ENCODE measurements at regions not wholly inside any gene's neighbourhood (a gene's known extent, or its start where the extent isn't known, plus 50 kb on each side); places are given as distances from the start of the nearest gene placed in this dataset.

GRCh38 chr7:130935564-130936157 lies 201.7 kb upstream of the KLF14 start:
- intact Hi-C loops (cut with DNase I), result no loop called here
- no peak for DNase-seq
- no peak for ATAC-seq (ENCODE audit: poor library complexity)

- intact Hi-C loops (cut with DNase I), result no loop called here
- ATAC-seq (ENCODE audit: poor library complexity) (no peak), DNase-seq (no peak)
Measured at GRCh38 chr7:130936202-130936931, 202.4 kb upstream of the KLF14 start.

DNA sequence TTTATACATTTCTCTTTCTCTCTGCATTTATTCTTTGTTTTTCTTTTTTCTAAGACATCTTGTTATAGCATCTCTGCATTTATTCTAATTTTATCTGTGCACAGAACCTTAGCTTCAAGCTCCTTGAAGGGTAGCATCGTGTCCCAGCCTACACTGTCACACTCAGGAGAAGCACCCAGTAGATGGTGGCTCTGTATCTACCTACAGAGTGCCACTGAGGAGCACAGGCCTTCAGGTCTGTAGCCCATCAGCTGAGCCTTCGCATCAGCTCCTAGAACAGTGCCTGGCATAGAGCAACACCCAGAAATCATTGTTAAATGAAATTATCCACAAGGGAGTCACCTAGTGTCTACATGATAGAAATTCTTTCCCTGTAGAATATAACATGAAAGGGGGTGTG lies 203.0 kb upstream of the KLF14 start:
- no peak for ATAC-seq (ENCODE audit: poor library complexity)
- intact Hi-C loops (cut with DNase I), result no loop called here
- no peak for DNase-seq

- intact Hi-C loops (cut with DNase I), result no loop called here
- no peak for ATAC-seq (ENCODE audit: poor library complexity)
Measured at GRCh38 chr7:130937830-130938229, 203.8 kb upstream of the KLF14 start.

GRCh38 chr7:130938661-130939060 lies 204.7 kb upstream of the KLF14 start:
- DNase-seq, result no peak
- no peak for ATAC-seq (ENCODE audit: poor library complexity)
- intact Hi-C loops (cut with DNase I), result no loop called here

More at GRCh38 chr7:130937830-130938229, 203.8 kb upstream of the KLF14 start:
- no peak for DNase-seq

GRCh38 chr7:130939321-130940095 lies 205.5 kb upstream of the KLF14 start:
- DNase-seq, result no peak
- intact Hi-C loops (cut with DNase I), result no loop called here
- ATAC-seq (ENCODE audit: poor library complexity), result peak; percentile 9

DNA sequence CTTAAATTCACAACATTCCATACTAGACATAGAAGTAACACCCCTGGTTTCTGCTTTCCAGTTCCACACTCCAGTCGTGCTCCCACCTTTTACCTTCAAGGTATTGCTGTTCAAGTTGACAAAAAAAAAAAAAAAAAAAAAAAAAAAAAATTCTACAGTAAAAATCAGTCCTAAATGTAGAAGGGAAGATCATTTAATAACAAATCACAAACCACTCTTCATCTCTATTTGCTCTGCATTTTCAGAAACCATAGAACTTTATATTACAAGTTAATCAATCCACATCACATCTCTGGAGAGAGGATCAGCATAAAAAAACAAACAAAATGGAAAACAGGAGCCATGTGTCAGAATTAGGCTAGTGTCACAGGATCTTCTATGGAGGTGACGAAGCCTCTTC lies 206.3 kb upstream of the KLF14 start:
- DNase-seq, result no peak
- no peak for ATAC-seq (ENCODE audit: poor library complexity)
- intact Hi-C loops (cut with DNase I), result no loop called here

DNA sequence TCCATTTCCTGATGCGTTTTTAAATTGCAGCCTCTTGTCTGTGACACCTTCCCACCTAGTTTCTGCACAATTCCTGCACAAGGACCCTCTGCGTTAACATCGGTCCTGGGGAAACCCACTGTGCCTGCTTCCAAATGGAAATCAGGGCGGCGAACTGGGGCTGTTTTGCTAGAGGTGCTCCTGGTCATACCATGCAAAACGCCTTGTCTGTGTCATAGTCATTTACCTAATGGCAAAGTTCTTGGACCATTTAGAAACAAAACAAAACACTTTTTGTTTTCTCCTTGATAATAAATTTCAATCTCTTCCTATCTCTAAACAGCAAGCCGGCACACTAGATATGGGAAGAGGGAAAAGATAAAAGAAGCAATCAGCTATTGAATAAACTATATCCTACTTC lies 206.9 kb upstream of the KLF14 start:
- DNase-seq (no peak), ATAC-seq (ENCODE audit: poor library complexity) (no peak)
- intact Hi-C loops (cut with DNase I), result no loop called here

GRCh38 chr7:130941322-130942210 lies 207.6 kb upstream of the KLF14 start:
- peak; percentile 56 for ATAC-seq (ENCODE audit: poor library complexity)
- intact Hi-C loops (cut with DNase I), result no loop called here
- no peak for DNase-seq

- DNase-seq (no peak), ATAC-seq (ENCODE audit: poor library complexity) (peak; percentile 36)
- intact Hi-C loops (cut with DNase I), result no loop called here
Measured at GRCh38 chr7:130942211-130942964, 208.4 kb upstream of the KLF14 start.

DNA sequence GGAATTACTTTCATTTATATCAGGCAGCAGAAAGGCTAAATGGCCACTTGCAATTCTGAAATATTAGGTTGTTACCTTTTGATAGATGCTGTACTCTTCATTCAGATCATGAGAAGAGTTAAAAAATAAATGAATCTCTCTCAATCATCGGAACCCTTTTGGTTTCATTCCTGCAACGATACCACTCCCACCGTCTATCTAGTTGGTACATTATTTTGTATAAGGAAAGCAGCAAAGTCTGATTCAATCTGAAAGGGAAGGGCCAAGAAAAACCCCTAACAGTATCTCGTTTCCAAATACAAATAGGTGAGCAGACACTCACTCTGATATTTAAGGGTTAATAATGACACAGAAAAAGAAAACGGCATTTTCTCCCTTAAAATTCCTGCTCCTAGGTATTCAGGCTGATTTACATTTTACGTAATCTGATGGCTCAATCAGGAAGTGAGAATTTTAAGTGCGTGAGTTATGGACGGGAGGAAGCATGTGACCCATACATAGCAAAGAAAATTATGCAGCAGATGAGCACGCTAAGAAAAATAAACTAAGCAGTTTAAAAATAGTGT lies 209.4 kb upstream of the KLF14 start:
- ATAC-seq (ENCODE audit: poor library complexity) (no peak), DNase-seq (no peak)

GRCh38 chr7:130943981-130944380 lies 210.0 kb upstream of the KLF14 start:
- DNase-seq (no peak), ATAC-seq (ENCODE audit: poor library complexity) (no peak)
- intact Hi-C loops (cut with DNase I), result no loop called here

More for the DNA sequence above, 209.4 kb upstream of the KLF14 start:
- intact Hi-C loops (cut with DNase I), result no loop called here

DNA sequence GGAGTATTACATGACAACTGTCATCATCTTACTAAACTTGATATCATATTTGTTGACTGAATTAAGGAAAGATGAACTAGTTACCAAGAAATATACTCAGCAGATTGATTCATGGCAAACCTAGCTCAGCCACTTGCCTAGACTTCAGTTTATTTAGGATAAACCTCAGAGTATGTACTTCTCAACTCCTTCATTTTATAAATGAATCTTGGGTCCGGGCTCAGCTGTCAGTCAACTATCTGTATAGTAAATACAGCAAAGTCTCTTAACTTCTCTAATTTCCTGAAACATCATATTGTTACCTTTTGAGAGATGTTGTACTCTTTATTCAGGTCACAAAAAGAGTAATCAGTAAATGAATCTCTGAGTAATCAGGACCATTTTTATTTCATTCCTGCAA lies 211.0 kb upstream of the KLF14 start:
- no peak for DNase-seq
- no peak for ATAC-seq (ENCODE audit: poor library complexity)
- intact Hi-C loops (cut with DNase I), result no loop called here

DNA sequence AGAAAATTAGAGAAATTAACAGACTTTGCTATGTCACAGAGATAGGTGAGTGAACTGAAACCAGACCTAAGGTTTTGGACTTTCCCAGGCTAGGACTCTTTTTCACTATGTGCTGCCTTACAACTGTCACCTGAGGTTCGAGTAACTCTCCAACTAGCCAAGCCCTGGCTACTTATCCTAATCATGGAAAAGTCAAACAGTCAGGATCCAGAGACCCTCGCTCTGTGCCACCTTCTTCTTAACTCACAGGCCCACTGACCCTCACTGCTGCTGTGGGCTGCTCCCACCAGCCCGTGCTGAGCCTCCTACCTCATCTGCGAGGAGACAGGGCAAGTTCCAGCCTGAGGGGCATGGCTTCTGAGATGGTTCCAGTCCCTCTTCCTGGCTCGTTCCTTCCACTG lies 211.4 kb upstream of the KLF14 start:
- DNase-seq, result no peak
- ATAC-seq (ENCODE audit: poor library complexity), result no peak
- intact Hi-C loops (cut with DNase I), result no loop called here

GRCh38 chr7:130946114-130946513 lies 212.1 kb upstream of the KLF14 start:
- intact Hi-C loops (cut with DNase I), result no loop called here
- ATAC-seq (ENCODE audit: poor library complexity) (no peak), DNase-seq (no peak)

DNA sequence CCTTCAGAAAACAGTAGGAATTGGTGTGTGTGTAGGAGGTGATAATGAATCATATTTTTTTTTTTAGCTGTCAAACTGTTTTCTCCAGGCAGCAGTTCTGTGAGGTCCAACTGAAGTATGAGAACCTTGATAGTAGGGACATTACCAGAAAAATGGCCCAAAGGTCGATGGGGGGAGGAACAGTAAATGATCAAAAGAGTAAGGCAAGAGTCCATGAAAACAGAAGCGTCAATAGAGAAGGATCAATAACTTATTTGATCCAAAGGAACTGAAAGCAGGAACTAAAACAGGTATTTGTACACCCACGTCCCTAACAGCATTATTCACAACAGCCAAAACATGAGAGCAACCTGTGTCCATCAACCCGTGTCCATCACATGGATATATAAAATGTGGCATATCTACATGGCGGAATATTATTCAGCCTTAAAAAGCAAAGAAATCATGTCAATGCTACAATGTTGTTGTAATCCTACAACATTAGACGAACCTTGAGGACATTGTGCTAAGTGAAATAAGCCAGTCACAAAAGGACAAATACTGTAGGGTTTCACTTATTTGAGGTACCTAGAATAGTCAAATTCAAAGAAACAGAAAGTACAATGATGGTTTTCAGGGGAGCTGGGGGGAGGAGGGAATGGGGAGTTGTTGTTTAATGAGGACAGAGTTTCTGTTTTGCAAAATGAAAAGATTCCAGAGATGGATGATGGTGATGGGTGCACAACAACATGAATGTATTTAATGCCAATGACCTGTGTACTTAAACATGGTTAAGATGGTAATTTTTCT lies 214.0 kb upstream of the KLF14 start:
- intact Hi-C loops (cut with DNase I), result no loop called here
- no peak for DNase-seq
- no peak for ATAC-seq (ENCODE audit: poor library complexity)

GRCh38 chr7:130948822-130949221 lies 214.8 kb upstream of the KLF14 start:
- intact Hi-C loops (cut with DNase I), result no loop called here
- DNase-seq, result no peak
- ATAC-seq (ENCODE audit: poor library complexity), result no peak
